Right lobe of liver (tissue), 6 donors: ENCODE measurements at regions not wholly inside any gene's neighbourhood (a gene's known extent, or its start where the extent isn't known, plus 50 kb on each side); places are given as distances from the start of the nearest gene placed in this dataset.

Experiments used
- ATAC-seq, 4 donors: fragments of 200-7000 bp; cut with Tn5 transposase; one replicate each; pipeline ENCODE4 v1.9.1; 2020; ENCODE audit warnings: mild to moderate bottlenecking in 4 of 4, moderate library complexity in 4 of 4
- DNase-seq, 3 donors: peaks; one replicate each; pipeline ENCODE4 v3.0.0-alpha.2; 2020
- H3K27ac ChIP-seq, 3 donors: fragments of 200-600 bp; one replicate each; pipeline ENCODE4 v1.8.0; 2022
- H3K27me3 ChIP-seq, 2 donors: fragments of 200-600 bp; one replicate each; pipeline ENCODE4 v1.8.0; 2022
- H3K36me3 ChIP-seq, 4 donors: fragments of 200-600 bp; sonication (generic) in 1 of 4; one replicate each; pipeline versions ENCODE4 v1.5.1 to v1.8.0; 2017 to 2022; ENCODE audit warnings: control low read depth in 1 of 4
- H3K4me1 ChIP-seq, 4 donors: fragments of 200-600 bp; sonication (generic) in 1 of 4; one replicate each; pipeline versions ENCODE4 v1.5.1 to v1.8.0; 2017 to 2022; ENCODE audit warnings: control low read depth in 1 of 4
- H3K4me3 ChIP-seq, 3 donors: fragments of 200-600 bp; one replicate each; pipeline ENCODE4 v1.8.0; 2022
- H3K9me3 ChIP-seq, 4 donors: fragments of 200-600 bp; sonication (generic) in 1 of 4; one replicate each; pipeline versions ENCODE4 v1.5.1 to v1.8.0; 2017 to 2022; ENCODE audit warnings: control low read depth in 1 of 4
- CTCF ChIP-seq, 4 donors: fragments of 200-600 bp in 3 of 4; fragments of 450-650 bp in 1 of 4; IDR thresholded peaks; one replicate each; pipeline versions ENCODE4 v1.5.1 to v1.8.0; 2016 to 2022; ENCODE audit warnings: antibody characterized with exemption in 4 of 4, mild to moderate bottlenecking in 2 of 4
- POLR2A ChIP-seq: fragments of 450-650 bp; IDR thresholded peaks from one replicate; pipeline ENCODE4 v1.6.1; 2017; ENCODE audit warnings: antibody characterized with exemption, mild to moderate bottlenecking
- WGBS: methylation state at CpG from one replicate; pipeline ENCODE4 v1.1.6; 2018; ENCODE audit warnings: low coverage, low lambda C conversion rate; ENCODE audit not compliant: insufficient coverage; ENCODE audit errors: missing lambda C conversion rate; 5-methylcytosine and 5-hydroxymethylcytosine counted together
- intact Hi-C, 2 donors: fragments of 100-400 bp; cut with DNase I; formaldehyde crosslinking; loops; one replicate each; pipeline versions ENCODE4 v1.11.2 to v1.14.1; 2022
- donor health status: DM: no; HTN: yes; CAD: no.
- donor health status: DM: no; HTN: no; CAD: no.
- donor health status: DM: no; HTN: no; CAD: no.
- donor health status: DM: no; HTN: yes; CAD: no.
- donor health status: DM: no; HTN: yes; CAD: no.

DNA sequence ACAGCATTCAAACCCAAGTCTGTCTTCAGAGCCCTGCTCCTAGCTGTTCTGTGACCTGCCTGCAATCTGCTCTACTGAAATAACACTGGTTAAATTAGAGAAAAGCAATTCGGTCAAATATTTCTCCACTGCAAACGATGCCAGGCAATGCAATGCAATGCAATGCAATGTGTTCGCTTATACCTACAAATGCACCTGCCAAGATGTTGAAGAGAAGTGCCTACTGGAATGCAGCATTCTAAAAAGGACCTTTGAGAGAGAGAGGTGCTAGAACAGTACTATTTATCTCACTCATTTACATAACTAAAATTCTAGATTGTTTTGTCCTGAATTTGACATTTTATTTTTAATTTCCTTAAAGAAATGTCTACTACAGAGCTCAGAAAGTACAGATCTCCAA, 157.3 kb upstream of the CDK1 start:
- TF ChIP-seq POLR2A (no peak), CTCF (IDR thresholded peaks at IDR 0.05) (no peak)
- Histone ChIP-seq H3K4me1 (no peaks in the 10 kb centered on the region), H3K9me3 (no peaks in the 10 kb centered on the region), H3K27ac (no peak overlapping the region), H3K27me3 (no peaks in the 10 kb centered on the region), H3K4me3 (no peak overlapping the region), H3K36me3 (no peaks in the 10 kb centered on the region)
- no peak for DNase-seq
- intact Hi-C loops, result no loop called here
- WGBS, result 82% methylated on average over 3 of the region's 3 CpGs
- ATAC-seq, result no peak

DNA sequence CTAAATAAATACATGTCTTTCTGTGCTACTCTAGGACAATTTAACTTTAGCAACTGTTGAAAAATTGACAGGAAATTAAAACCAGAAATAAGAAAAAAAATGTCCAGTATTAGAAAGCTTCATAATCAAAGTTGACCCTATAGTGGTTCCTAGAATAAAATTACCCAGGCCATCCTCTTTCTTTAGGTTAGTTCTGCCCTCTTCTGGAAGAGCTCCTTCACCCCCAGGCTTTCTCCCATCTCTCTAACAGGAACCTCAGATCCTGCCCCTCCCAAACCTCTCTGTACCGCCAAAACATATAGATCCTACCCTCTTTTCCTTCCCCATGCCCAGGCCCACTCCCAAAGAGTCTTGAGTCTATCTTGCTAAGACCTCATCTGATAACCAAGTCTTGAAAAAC, 159.4 kb upstream of the CDK1 start:
- Histone ChIP-seq H3K27me3 (no peaks in the 10 kb centered on the region), H3K4me3 (no peak overlapping the region), H3K4me1 (no peaks in the 10 kb centered on the region), H3K9me3 (no peaks in the 10 kb centered on the region), H3K27ac (no peak overlapping the region), H3K36me3 (no peaks in the 10 kb centered on the region)
- intact Hi-C loops, result no loop called here
- DNase-seq (no peak), ATAC-seq (peak in 1 of 4 donors; percentile 23)
- 73% methylated on average over 1 of the region's 1 CpG for WGBS
- no peak for TF ChIP-seq CTCF (IDR thresholded peaks at IDR 0.05)
- TF ChIP-seq POLR2A, result no peak

DNA sequence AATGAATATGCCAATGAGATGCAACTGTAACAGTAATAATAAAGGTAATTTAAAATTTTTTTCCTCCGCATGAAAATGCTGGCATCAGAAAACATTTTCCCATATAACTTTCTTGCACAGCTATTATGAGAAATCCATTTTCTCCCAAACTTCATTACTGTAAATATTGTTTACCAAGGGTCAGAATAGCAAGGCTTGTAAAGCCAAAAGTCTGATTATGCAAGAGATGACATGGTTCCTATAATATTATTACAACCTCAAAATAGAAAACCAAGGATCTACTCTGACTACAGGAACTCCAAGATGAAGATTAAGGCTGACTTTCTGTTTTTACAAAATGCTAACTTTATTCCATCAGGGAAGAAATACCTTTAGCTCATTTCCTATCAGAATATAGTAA, 162.7 kb upstream of the CDK1 start:
- intact Hi-C loops, result no loop called here
- H3K27me3 ChIP-seq, result no peaks in the 10 kb centered on the region
- DNase-seq (no peak), ATAC-seq (no peak)
- no peaks in the 10 kb centered on the region for H3K36me3 ChIP-seq
- TF ChIP-seq CTCF (IDR thresholded peaks at IDR 0.05), result no peak
- no peak for TF ChIP-seq POLR2A
- no peaks in the 10 kb centered on the region for H3K4me1 ChIP-seq
- H3K27ac ChIP-seq, result no peak overlapping the region
- H3K9me3 ChIP-seq, result no peaks in the 10 kb centered on the region
- 100% methylated on average over 1 of the region's 1 CpG for WGBS
- H3K4me3 ChIP-seq, result no peak overlapping the region

DNA sequence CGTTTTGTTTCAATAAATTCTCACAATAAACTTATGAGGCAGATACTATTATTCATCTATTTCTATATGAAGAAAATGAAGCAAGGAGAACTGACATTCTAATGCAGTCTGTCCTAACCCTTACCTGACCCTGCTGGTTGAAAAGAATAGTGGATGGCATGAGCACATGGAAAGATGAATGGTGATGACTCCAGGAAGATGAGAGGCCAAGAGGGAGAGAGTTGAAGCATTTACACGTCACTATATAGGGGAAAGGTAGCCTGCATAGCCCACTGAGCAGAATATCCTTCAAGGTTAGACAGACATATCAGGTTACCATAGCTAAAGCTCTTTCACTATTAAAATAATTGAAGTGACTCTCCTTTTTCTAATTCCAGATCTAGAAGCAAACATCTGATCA, 163.9 kb upstream of the CDK1 start:
- H3K27ac ChIP-seq, result no peak overlapping the region
- H3K4me3 ChIP-seq, result no peak overlapping the region
- H3K36me3 ChIP-seq, result no peaks in the 10 kb centered on the region
- no peaks in the 10 kb centered on the region for H3K4me1 ChIP-seq
- no peaks in the 10 kb centered on the region for H3K27me3 ChIP-seq
- ATAC-seq (no peak), DNase-seq (no peak)
- TF ChIP-seq CTCF (IDR thresholded peaks at IDR 0.05) (no peak), POLR2A (no peak)
- no peaks in the 10 kb centered on the region for H3K9me3 ChIP-seq
- intact Hi-C loops, result no loop called here
- 57% methylated on average over 2 of the region's 2 CpGs for WGBS

GRCh38 chr10:60613434-60613833, 164.8 kb upstream of the CDK1 start:
- H3K4me3 ChIP-seq, result no peak overlapping the region
- no peaks in the 10 kb centered on the region for H3K36me3 ChIP-seq
- no peak for DNase-seq
- no peaks in the 10 kb centered on the region for H3K27me3 ChIP-seq
- intact Hi-C loops, result no loop called here
- ATAC-seq, result peak; percentile 71 to 91 (median 81)
- no peaks in the 10 kb centered on the region for H3K4me1 ChIP-seq
- H3K27ac ChIP-seq, result no peak overlapping the region
- no peak for TF ChIP-seq POLR2A
- TF ChIP-seq CTCF (IDR thresholded peaks at IDR 0.05), result no peak
- 94% methylated on average over 2 of the region's 2 CpGs for WGBS
- no peaks in the 10 kb centered on the region for H3K9me3 ChIP-seq
